ENCODE measurements at regions not wholly inside any gene's neighbourhood (a gene's known extent, or its start where the extent isn't known, plus 50 kb on each side); places are given as distances from the start of the nearest gene placed in this dataset.

DNA sequence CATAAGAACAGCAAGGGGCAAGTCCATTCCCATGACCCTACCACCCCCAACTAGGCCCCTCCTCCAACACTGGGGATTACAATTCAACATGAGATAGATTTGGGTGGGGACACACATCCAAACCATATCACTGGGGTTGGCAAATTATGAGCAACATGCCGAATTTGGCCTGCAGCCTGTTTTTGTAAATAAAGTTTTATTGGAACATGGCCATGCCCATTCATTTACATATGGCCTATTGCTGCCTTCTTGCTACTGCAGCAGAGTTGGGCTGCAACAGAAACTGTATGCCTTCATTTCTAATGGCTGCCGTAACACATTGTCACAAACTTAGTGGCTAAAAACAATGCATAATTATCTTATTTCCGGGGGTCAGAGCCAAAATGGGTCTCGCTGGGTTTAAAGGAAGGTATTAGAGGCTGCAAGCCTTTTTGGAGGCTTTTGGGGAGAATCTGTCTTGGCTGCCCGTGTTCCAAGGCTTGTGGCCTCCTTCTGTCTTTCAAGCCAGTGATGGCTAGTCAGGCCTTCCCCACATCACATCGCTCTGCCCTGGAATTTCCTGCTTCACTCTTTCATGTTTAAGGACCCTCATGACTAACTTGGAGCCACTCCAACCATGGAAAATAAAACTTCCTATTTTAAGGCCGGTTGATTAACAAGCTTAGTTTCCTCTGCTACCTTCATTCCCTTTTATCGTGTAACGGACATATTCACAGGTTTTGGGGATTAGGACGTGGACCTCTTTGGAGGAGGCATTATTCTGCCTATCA lies 428.5 kb upstream of the PROK2 start:
- Histone ChIP-seq H3K27me3 (no peaks in the 10 kb centered on the region), H3K4me3 (no peak overlapping the region), H3K4me2 (no peak overlapping the region), H4K20me1 (ENCODE audit: low read depth) (no peaks in the 10 kb centered on the region), H3K4me1 (no peaks in the 10 kb centered on the region), H3K36me3 (no peaks in the 10 kb centered on the region), H3F3A (ENCODE audit: low read depth) (no peaks in the 10 kb centered on the region), H3K9ac (no peak overlapping the region), H3K27ac (no peak overlapping the region), H3K9me3 (ENCODE audit: low read depth) (no peaks in the 10 kb centered on the region), H3K79me2 (ENCODE audit: low read depth) (no peaks in the 10 kb centered on the region), H2AFZ (replicated peaks) (no peak overlapping the region)
- H3K27me3 Mint-ChIP-seq (ENCODE audit: insufficient read depth, low read depth) = peaks cover 4% of the 10 kb centered on the region
- peaks cover 2% of the 10 kb centered on the region for H3K9me3 Mint-ChIP-seq
- peaks cover 4% of the 10 kb centered on the region for H3K4me1 Mint-ChIP-seq
- no peak overlapping the region for H3K4me3 Mint-ChIP-seq
- no peaks in the 10 kb centered on the region for H3K36me3 Mint-ChIP-seq
- no peak overlapping the region for H3K27ac Mint-ChIP-seq
- TF ChIP-seq, protein P1, sequence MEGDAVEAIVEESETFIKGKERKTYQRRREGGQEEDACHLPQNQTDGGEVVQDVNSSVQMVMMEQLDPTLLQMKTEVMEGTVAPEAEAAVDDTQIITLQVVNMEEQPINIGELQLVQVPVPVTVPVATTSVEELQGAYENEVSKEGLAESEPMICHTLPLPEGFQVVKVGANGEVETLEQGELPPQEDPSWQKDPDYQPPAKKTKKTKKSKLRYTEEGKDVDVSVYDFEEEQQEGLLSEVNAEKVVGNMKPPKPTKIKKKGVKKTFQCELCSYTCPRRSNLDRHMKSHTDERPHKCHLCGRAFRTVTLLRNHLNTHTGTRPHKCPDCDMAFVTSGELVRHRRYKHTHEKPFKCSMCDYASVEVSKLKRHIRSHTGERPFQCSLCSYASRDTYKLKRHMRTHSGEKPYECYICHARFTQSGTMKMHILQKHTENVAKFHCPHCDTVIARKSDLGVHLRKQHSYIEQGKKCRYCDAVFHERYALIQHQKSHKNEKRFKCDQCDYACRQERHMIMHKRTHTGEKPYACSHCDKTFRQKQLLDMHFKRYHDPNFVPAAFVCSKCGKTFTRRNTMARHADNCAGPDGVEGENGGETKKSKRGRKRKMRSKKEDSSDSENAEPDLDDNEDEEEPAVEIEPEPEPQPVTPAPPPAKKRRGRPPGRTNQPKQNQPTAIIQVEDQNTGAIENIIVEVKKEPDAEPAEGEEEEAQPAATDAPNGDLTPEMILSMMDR (IDR thresholded peaks at IDR 0.05) = no peak
- TF ChIP-seq EZH2 (IDR thresholded peaks at IDR 0.05) = no peak
- TF ChIP-seq EZH2phosphoT487 (IDR thresholded peaks at IDR 0.05) = no peak
- DNase-seq (ENCODE audit: low spot score) = no peak

DNA sequence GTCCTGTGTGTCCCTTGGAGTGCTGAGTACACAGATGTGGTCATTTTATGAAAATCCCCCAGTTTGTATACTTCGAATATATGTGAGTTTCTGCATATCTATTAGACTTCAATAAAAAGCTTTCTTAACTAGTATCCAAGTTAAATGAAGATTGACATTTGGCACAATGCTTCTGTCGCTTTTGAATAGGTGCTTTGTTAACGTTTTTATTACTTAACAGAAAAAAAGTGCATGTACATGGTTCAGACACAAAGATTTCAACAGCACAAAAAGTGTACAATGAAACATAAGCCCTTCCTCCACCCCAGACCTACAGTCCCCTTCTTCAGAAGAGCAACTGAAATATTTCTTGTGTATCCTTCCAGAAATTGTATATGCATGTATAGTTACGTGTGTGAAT lies 427.4 kb upstream of the PROK2 start:
- Histone ChIP-seq H2AFZ (replicated peaks) (no peak overlapping the region), H3K4me2 (no peak overlapping the region), H3F3A (ENCODE audit: low read depth) (no peaks in the 10 kb centered on the region), H3K36me3 (no peaks in the 10 kb centered on the region), H3K9ac (no peak overlapping the region), H3K27ac (no peak overlapping the region), H3K9me3 (ENCODE audit: low read depth) (no peaks in the 10 kb centered on the region), H3K4me1 (no peaks in the 10 kb centered on the region), H3K79me2 (ENCODE audit: low read depth) (no peaks in the 10 kb centered on the region), H3K27me3 (no peaks in the 10 kb centered on the region), H4K20me1 (ENCODE audit: low read depth) (no peaks in the 10 kb centered on the region), H3K4me3 (no peak overlapping the region)
- Mint-ChIP-seq H3K4me3 (no peak overlapping the region), H3K9me3 (peaks cover 2% of the 10 kb centered on the region), H3K4me1 (peaks cover 4% of the 10 kb centered on the region), H3K27ac (no peak overlapping the region), H3K36me3 (no peaks in the 10 kb centered on the region), H3K27me3 (ENCODE audit: insufficient read depth, low read depth) (peaks cover 4% of the 10 kb centered on the region)
- no peak for TF ChIP-seq EZH2phosphoT487 (IDR thresholded peaks at IDR 0.05)
- no peak for TF ChIP-seq EZH2 (IDR thresholded peaks at IDR 0.05)
- TF ChIP-seq, protein P1 (IDR thresholded peaks at IDR 0.05) = no peak
- DNase-seq (ENCODE audit: low spot score) = no peak

DNA sequence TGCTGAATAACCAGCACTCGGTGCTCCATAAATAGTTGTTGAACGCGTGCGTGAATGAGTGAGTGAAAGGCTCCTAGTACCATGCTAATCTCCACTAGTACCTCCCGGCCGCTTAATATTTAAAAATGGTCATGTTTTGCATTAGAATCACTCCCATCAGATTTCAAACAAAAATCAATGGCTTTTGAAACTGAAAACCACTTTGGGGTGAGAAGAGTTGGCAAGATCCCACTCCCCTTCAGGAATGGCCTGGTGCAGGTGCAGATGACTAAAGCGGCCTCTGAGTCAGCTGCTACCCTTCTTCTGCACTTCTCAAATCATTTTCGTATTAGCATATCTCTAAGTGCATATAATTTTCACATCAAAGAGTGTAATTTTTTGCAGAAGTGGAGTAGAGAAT lies 425.3 kb upstream of the PROK2 start:
- Mint-ChIP-seq H3K4me1 (peaks cover 4% of the 10 kb centered on the region), H3K27ac (no peak overlapping the region), H3K36me3 (no peaks in the 10 kb centered on the region), H3K27me3 (ENCODE audit: insufficient read depth, low read depth) (peaks cover 4% of the 10 kb centered on the region), H3K9me3 (no peaks in the 10 kb centered on the region), H3K4me3 (no peak overlapping the region)
- Histone ChIP-seq H3K4me1 (no peaks in the 10 kb centered on the region), H4K20me1 (ENCODE audit: low read depth) (no peaks in the 10 kb centered on the region), H3K36me3 (no peaks in the 10 kb centered on the region), H3K9me3 (ENCODE audit: low read depth) (no peaks in the 10 kb centered on the region), H3K79me2 (ENCODE audit: low read depth) (no peaks in the 10 kb centered on the region), H3K4me2 (no peak overlapping the region), H3K4me3 (no peak overlapping the region), H3K27me3 (no peaks in the 10 kb centered on the region), H3F3A (ENCODE audit: low read depth) (no peaks in the 10 kb centered on the region), H2AFZ (replicated peaks) (no peak overlapping the region), H3K9ac (no peak overlapping the region), H3K27ac (no peak overlapping the region)
- DNase-seq (ENCODE audit: low spot score) = no peak
- TF ChIP-seq, protein P1 (IDR thresholded peaks at IDR 0.05) = no peak
- TF ChIP-seq EZH2phosphoT487 (IDR thresholded peaks at IDR 0.05) (no peak), EZH2 (IDR thresholded peaks at IDR 0.05) (no peak)
